HFF-Myc (cell line): ENCODE measurements at regions not wholly inside any gene's neighbourhood (a gene's known extent, or its start where the extent isn't known, plus 50 kb on each side); places are given as distances from the start of the nearest gene placed in this dataset.

Experiments
- DNase-seq: peaks from one replicate; pipeline ENCODE4 v3.0.0-alpha.2; 2011; ENCODE audit warnings: low read depth; ENCODE audit errors: extremely low read depth
- H3K4me3 ChIP-seq: replicated peaks from 2 replicates; pipeline ENCODE4 v1.5.1; 2011; ENCODE audit warnings: low read depth, mild to moderate bottlenecking, control low read depth, low read length
- CTCF ChIP-seq: IDR thresholded peaks from 2 replicates; pipeline ENCODE4 v1.5.1; 2012; ENCODE audit warnings: mild to moderate bottlenecking, low read depth, low read length, control low read depth; ENCODE audit errors: missing control alignments

GRCh38 chr2:16326711-16327300 is 338.8 kb downstream of the CYRIA start:
- H3K4me3 ChIP-seq: no peak overlapping the region
- DNase-seq: no peak
- TF ChIP-seq CTCF: no peak

GRCh38 chr2:16325976-16326510 is 339.6 kb downstream of the CYRIA start:
- H3K4me3 ChIP-seq: no peak overlapping the region
- DNase-seq: no peak
- TF ChIP-seq CTCF: no peak

- no peak for DNase-seq
- no peak for TF ChIP-seq CTCF
- H3K4me3 ChIP-seq: no peak overlapping the region
These were observed 340.3 kb downstream of the CYRIA start for GRCh38 chr2:16325016-16325975.

- no peak for TF ChIP-seq CTCF
- no peak for DNase-seq
- H3K4me3 ChIP-seq: no peak overlapping the region
These were observed 341.1 kb downstream of the CYRIA start for GRCh38 chr2:16324544-16324937.

- no peak for DNase-seq
- H3K4me3 ChIP-seq: no peak overlapping the region
- TF ChIP-seq CTCF: no peak
These were observed 341.8 kb downstream of the CYRIA start for GRCh38 chr2:16323551-16324543.

- no peak overlapping the region for H3K4me3 ChIP-seq
- DNase-seq: no peak
- no peak for TF ChIP-seq CTCF
These were observed 342.5 kb downstream of the CYRIA start for GRCh38 chr2:16323126-16323520.
